HG03342 (cell line): ENCODE measurements at regions not wholly inside any gene's neighbourhood (a gene's known extent, or its start where the extent isn't known, plus 50 kb on each side); places are given as distances from the start of the nearest gene placed in this dataset.
A peak's percentile ranks its signal among the peaks of the same experiment; 100 is the strongest.

Source experiments
- ATAC-seq: cut with Tn5 transposase; IDR thresholded peaks from one replicate; pipeline ENCODE4 v1.9.1; 2021; ENCODE audit warnings: mild to moderate bottlenecking, moderate library complexity; ENCODE audit not compliant: unreplicated experiment

DNA sequence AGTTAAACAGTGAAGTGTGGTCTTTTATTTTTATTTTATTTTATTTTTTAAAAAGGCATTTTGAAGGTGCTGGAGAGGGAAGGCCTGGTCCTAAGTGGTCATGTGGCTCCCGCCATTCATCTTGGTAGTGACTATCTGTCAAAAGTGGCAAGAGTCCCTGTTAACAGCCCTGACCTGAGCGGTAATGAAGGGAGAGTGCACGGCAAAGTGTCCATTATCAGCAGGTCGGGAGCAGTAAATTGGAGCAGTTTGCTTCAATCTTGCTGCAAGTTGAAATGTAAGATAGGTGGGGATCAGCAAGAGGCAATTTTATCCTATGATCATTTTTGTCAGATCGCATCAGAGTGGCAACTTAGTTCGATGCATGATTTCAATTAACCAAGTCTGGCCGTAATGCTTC, 227.4 kb upstream of the SP4 start:
- ATAC-seq: no peak

- ATAC-seq: no peak
Measured at GRCh38 chr7:21214657-21215056, 213.2 kb upstream of the SP4 start.

DNA sequence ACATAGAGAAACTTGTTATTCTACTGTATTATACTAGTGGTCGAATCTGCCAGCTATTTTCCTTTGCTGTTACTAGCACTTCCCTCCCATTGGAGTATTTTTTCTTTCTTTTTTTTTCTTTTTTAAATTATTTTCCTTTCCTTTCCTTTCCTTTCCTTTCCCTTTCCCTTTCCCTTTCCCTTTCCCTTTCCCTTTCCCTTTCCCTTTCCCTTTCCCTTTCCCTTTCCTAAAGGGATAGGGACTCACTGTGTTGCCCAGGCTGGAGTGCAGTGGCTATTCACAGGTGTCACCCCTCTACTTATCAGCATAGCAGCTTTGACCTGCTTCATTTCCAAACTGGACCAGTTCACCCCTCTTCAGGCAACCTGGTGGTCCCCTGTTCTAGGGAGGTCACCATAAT, 212.6 kb upstream of the SP4 start:
- ATAC-seq: no peak

DNA sequence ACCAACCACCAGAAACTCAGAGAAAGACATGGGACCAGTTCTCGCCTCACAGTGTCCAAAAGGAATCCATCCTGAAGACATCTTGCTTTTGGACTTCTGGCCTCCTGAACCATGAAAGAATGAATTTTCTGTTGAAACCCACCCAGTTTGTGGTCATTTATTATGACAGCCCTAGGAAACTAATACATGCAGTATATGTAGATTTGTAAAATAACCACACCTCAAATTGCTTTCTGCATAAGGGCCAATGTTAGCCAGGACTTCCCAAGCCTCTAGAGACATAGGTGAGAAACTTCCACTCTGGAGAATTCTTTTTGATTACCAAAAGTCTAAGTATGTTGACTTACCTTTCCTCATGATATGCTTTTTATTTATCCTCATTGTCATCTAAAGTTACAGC, 210.5 kb upstream of the SP4 start:
- ATAC-seq: no peak

DNA sequence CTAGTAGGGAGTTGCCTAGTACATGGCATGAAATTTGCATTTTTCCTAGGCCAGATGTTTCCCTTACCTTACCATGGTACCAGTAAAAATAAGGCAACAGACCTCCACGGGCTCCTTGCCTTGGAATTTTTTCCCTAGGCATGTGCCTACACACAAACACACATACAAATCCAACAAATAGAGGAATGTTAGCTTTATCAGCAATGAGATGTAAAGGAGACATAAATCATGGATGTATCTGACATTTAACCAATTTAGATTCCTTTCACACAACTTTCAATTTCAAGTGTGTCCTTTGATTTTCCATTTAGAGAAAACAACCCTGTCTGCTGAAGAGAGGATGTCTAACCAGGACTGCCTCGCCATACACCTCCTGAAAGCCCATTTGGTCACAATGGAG, 209.7 kb upstream of the SP4 start:
- ATAC-seq: no peak

- ATAC-seq: no peak
Measured at GRCh38 chr7:21221130-21221529, 206.8 kb upstream of the SP4 start.

DNA sequence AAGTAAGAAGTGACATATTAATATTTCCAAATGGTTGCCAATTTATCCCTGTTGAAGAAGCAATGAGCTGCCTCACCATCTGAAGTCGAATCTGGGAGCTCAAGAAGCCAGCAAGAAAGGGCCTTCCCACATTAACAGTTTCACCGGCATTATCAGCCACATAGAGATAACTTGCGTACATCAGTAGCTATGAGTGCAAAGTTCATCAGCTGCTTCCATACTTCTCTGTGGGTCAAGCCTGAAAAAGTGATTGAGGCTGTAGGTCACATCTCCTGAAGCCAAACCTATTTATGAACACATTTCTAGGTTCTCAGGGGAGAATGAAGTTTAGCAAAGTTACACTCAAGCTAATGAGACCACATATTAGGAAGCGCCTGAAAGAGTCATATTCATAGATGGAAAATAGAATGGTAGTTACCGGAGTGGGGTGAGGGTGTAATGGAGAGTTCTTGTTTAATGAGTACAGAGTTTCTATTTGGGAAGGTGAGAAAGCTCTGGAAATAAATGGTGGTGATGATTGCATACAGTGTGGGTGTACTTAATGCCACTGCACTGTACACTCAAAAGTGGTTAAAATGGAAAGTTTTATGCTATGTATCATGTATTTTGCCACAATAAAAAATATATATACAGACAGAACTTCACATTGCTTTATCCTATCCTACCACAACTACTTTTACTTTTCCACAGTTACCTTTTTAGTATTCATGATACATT, 189.3 kb upstream of the SP4 start:
- ATAC-seq: no peak

GRCh38 chr7:21243265-21243664, 184.6 kb upstream of the SP4 start:
- no peak for ATAC-seq

DNA sequence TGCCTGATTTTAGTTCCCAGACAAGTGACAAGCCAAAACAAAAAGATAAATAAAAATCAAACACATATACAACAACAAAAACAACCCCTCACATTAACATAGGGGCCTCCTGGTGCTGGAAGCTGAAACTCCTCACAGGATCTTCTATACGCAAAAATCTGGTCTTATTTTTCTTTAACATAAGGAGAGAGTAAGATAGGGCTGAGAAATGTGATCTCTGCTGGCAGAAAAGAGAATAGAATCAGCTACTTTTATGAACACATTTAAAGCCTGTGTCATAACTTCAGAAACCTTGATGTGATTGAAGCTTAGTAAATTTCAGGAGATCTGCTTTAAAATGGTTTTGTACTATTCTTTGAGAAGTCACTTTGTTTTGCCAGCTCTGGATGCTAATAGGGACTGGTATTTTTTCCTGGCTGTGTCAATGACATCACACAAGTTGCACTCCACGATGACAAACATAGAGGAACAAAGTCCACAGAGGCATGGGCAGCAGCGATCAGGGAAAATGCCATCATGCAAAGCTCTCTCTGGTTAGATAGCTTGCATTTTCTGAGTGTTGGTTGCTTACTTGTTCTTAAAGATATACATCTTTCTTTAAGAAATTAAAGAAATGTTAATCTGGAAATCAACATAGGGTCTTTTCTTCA, 176.6 kb upstream of the SP4 start:
- no peak for ATAC-seq

- ATAC-seq: no peak
Measured at GRCh38 chr7:21253740-21254687, 173.9 kb upstream of the SP4 start.

DNA sequence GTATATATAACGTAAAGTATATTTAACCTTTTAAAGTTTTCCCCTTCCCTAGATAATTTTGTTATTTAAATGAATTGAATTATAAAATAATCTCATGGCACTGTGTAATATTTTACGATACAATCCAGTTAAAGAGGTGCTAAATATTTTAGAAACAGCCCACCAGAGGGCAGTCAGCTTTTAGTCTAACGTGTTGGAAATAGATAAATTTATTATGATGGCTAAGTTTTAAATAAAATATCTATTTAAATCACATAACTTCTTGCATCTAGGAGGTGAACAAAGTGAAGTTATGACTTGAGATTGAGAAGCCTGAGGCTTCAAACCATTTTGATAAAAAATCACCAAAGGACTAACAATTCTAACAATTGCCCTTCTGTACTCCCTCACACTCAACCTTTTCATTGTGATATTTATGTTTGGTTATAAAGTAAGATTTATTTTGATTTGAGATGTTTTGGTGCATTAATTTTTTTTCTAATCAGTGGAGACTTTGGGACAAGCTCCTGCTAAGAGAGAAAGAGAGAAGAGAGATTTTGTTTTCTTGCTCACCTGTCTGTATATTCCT, 171.5 kb upstream of the SP4 start:
- no peak for ATAC-seq

GRCh38 chr7:21260939-21261338, 166.9 kb upstream of the SP4 start:
- ATAC-seq: no peak

DNA sequence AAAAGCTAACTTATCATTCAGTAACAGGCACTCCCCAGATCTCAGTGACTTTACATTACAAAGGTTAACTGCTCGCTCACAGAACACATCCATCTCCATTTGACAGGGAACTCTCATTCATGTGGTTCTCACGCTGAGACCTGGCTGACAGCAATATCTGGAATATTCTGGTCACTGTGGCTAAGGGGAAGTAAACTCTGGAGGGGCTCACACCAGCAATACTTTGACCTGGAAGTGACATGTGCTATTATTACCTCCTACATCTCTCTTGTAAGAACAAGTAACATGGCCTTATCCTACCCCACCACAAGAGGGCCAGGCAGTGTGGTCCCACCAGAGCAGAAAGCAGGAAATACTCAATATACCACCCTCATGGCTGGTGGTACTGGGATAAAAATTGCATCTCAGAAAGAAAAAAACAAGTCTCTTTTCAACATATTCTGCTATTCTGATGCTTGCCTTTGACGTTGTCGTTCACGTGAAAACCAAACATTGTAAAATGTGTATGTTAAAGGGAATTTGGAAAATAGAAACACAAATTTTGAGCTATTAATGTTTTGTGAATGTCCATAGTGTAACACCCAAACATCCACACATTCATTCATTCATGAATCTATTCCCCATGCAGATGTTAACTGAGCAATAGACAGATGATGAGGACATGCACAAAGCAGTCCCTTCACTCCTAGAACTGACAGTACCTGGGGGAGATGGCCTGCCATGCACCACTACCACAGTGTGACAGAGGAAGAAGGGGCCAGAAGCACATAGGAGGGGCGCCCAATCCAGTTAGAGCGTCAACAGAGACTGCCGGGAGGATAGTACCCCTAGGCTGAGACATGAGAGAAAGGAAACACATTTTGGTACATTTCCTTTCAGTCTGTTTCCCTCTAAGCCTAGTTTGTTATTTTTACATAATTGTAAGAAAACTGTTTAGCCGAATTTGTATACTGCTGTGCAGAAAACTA, 166.0 kb upstream of the SP4 start:
- peak; percentile 95 for ATAC-seq

GRCh38 chr7:21269021-21269420, 158.9 kb upstream of the SP4 start:
- no peak for ATAC-seq

DNA sequence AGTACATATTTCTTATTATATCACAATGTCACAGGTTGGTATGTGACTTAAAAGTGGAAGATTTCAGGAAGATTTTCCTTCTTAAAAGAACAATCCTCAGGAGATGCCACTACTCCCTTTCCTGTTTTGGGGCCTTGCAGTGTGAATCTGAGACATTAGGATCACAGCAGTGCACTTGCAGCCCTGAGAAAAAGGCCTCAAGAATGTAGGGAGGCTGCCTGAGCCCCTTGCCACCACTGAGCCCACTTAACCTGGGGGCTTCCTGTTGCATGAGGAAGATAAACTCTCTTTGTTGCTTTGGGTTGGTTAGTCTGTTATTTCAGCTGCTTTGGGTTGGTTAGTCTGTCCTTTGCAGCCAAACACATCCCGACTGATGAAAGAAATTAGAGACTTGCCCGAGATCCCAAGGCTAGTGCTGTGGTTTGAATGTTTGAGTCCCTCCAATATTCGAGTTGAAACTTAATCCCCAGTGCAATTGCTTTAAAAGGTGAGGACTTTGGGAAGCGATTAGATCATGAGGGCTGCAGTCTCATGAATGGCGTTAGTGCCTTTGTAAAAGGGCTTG, 151.3 kb upstream of the SP4 start:
- no peak for ATAC-seq

- ATAC-seq: no peak
Measured at GRCh38 chr7:21278944-21279343, 148.9 kb upstream of the SP4 start.

DNA sequence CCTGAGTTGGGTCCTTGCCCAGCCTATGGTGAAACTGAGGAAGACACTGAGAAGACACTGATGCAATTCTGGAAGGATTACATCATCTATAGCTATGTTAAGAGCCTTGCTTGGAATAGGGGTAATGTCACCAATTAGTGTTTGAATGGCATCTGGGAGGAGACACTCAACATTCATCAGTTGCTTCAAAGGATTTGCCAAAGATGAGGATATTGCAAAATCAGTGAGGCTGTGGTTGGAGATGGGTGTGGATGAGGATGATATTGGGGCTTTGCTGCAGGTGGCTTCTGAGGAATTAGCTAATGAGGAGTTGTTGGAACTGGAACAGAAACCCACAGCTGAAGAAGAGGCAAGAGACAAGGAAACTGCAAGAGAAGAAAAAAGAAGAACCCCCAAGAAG, 146.7 kb upstream of the SP4 start:
- ATAC-seq: no peak

DNA sequence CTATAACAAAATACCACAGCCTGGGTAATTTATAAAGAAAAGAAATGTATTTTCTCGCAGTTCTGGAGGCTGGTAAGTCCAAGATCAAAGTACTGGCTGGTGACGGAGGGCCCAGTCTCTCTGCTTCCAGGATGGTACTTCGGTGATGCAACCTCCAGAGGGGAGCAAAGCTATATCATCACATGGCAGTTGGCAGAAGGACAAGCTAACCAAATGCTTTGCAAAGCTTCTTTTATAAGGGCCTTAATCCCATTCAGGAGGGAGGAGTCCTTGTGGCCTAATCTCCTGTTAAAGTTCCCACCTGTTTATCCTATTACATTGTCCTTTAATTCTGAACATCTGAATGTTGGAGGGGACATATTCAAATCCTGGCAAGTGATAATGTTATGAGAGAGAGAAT, 134.1 kb upstream of the SP4 start:
- no peak for ATAC-seq

- no peak for ATAC-seq
Measured at GRCh38 chr7:21299766-21300165, 128.1 kb upstream of the SP4 start.

GRCh38 chr7:21300692-21301091, 127.2 kb upstream of the SP4 start:
- peak; percentile 51 for ATAC-seq
